Upper lobe of left lung (tissue), 6 donors: ENCODE measurements at regions not wholly inside any gene's neighbourhood (a gene's known extent, or its start where the extent isn't known, plus 50 kb on each side); places are given as distances from the start of the nearest gene placed in this dataset.

ENCODE experiments used
- ATAC-seq, 2 donors: fragments of 200-7000 bp; cut with Tn5 transposase; one replicate each; pipeline ENCODE4 v1.9.1; 2022; ENCODE audit warnings: mild to moderate bottlenecking in 2 of 2, moderate library complexity in 2 of 2; ENCODE audit not compliant: low FRiP score in 2 of 2
- DNase-seq, 2 donors: peaks; one replicate each; pipeline ENCODE4 v3.0.0-alpha.2; 2019 to 2020
- H3K27ac ChIP-seq, 4 donors: fragments of 200-600 bp; sonication (generic); one replicate each; pipeline ENCODE4 v1.5.1; 2016 to 2019
- H3K27me3 ChIP-seq, 4 donors: fragments of 200-600 bp; sonication (generic); one replicate each; pipeline ENCODE4 v1.5.1; 2017 to 2019
- H3K36me3 ChIP-seq, 4 donors: fragments of 200-600 bp; sonication (generic); one replicate each; pipeline ENCODE4 v1.5.1; 2016 to 2019
- H3K4me1 ChIP-seq, 4 donors: fragments of 200-600 bp; sonication (generic); one replicate each; pipeline ENCODE4 v1.5.1; 2018 to 2019
- H3K4me3 ChIP-seq, 4 donors: fragments of 200-600 bp; sonication (generic); one replicate each; pipeline ENCODE4 v1.5.1; 2017 to 2019; ENCODE audit warnings: mild to moderate bottlenecking in 2 of 4, moderate library complexity in 1 of 4
- H3K9me3 ChIP-seq, 4 donors: fragments of 200-600 bp; sonication (generic); one replicate each; pipeline ENCODE4 v1.5.1; 2018 to 2019
- EP300 ChIP-seq, 4 donors: sonication (generic); formaldehyde crosslinking; IDR thresholded peaks; one replicate each; pipeline ENCODE4 v1.5.1; 2017; ENCODE audit warnings: antibody characterized with exemption in 4 of 4, control low read depth in 2 of 4
- POLR2A ChIP-seq, 4 donors: fragments of 450-650 bp; IDR thresholded peaks; one replicate each; pipeline ENCODE4 v1.5.1; 2016 to 2017; ENCODE audit warnings: antibody characterized with exemption in 4 of 4, mild to moderate bottlenecking in 2 of 4
- POLR2AphosphoS5 ChIP-seq, 2 donors: sonication (generic); formaldehyde crosslinking; IDR thresholded peaks; one replicate each; pipeline ENCODE4 v1.5.1; 2017; ENCODE audit warnings: antibody characterized with exemption in 2 of 2
- WGBS, 2 donors: methylation state at CpG; one replicate each; pipeline ENCODE4 v1.1.5; 2017 to 2018; 5-methylcytosine and 5-hydroxymethylcytosine counted together
- TF ChIP-seq, protein P1 (sequence below), 6 experiments: fragments of 450-650 bp in 4 of 6; fragments of 200-600 bp in 2 of 6; sonication (generic) in 2 of 6; IDR thresholded peaks; one replicate each; pipeline ENCODE4 v1.5.1; 2016 to 2019; ENCODE audit warnings: antibody characterized with exemption in 6 of 6
- donor health status: DM: no; HTN: no; CAD: no; lungs with moderate emphysema.
- donor health status: DM: no; HTN: yes; CAD: no; lungs with severe emphysema.

- 72 to 73% methylated on average over 4 of the region's 4 CpGs for WGBS, 2 donors
- TF ChIP-seq, protein P1, sequence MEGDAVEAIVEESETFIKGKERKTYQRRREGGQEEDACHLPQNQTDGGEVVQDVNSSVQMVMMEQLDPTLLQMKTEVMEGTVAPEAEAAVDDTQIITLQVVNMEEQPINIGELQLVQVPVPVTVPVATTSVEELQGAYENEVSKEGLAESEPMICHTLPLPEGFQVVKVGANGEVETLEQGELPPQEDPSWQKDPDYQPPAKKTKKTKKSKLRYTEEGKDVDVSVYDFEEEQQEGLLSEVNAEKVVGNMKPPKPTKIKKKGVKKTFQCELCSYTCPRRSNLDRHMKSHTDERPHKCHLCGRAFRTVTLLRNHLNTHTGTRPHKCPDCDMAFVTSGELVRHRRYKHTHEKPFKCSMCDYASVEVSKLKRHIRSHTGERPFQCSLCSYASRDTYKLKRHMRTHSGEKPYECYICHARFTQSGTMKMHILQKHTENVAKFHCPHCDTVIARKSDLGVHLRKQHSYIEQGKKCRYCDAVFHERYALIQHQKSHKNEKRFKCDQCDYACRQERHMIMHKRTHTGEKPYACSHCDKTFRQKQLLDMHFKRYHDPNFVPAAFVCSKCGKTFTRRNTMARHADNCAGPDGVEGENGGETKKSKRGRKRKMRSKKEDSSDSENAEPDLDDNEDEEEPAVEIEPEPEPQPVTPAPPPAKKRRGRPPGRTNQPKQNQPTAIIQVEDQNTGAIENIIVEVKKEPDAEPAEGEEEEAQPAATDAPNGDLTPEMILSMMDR (IDR thresholded peaks at IDR 0.05) = no peak
- TF ChIP-seq POLR2A (IDR thresholded peaks at IDR 0.05) (no peak), EP300 (IDR thresholded peaks at IDR 0.05) (no peak), POLR2AphosphoS5 (IDR thresholded peaks at IDR 0.05) (no peak)
Measured at GRCh38 chrX:119337201-119337600, 61.9 kb upstream of the SLC25A43 start.

GRCh38 chrX:119340606-119341205 is 58.4 kb upstream of the SLC25A43 start:
- H3K36me3 ChIP-seq = no peaks in the 10 kb centered on the region
- no peak for DNase-seq
- H3K27ac ChIP-seq = no peak overlapping the region
- H3K27me3 ChIP-seq = no peaks in the 10 kb centered on the region
- no peak overlapping the region for H3K4me3 ChIP-seq
- no peaks in the 10 kb centered on the region for H3K4me1 ChIP-seq
- no peak for ATAC-seq
- WGBS, 2 donors = 72 to 79% methylated on average over 6 of the region's 6 CpGs
- no peaks in the 10 kb centered on the region for H3K9me3 ChIP-seq
- TF ChIP-seq, protein P1 (IDR thresholded peaks at IDR 0.05) = no peak
- no peak for TF ChIP-seq EP300 (IDR thresholded peaks at IDR 0.05)
- no peak for TF ChIP-seq POLR2A (IDR thresholded peaks at IDR 0.05)
- TF ChIP-seq POLR2AphosphoS5 (IDR thresholded peaks at IDR 0.05) = no peak

More at GRCh38 chrX:119337201-119337600, 61.9 kb upstream of the SLC25A43 start:
- H3K36me3 ChIP-seq = no peaks in the 10 kb centered on the region
- no peak for DNase-seq
- no peaks in the 10 kb centered on the region for H3K4me1 ChIP-seq
- H3K9me3 ChIP-seq = no peaks in the 10 kb centered on the region
- no peaks in the 10 kb centered on the region for H3K27me3 ChIP-seq
- H3K4me3 ChIP-seq = no peak overlapping the region
- ATAC-seq = no peak
- H3K27ac ChIP-seq = no peak overlapping the region

GRCh38 chrX:119343856-119344255 is 55.3 kb upstream of the SLC25A43 start:
- Histone ChIP-seq H3K27ac (no peak overlapping the region), H3K4me1 (no peaks in the 10 kb centered on the region), H3K36me3 (no peaks in the 10 kb centered on the region), H3K9me3 (no peaks in the 10 kb centered on the region), H3K4me3 (no peak overlapping the region), H3K27me3 (no peaks in the 10 kb centered on the region)
- ATAC-seq (no peak), DNase-seq (no peak)
- TF ChIP-seq POLR2A (IDR thresholded peaks at IDR 0.05) = no peak
- no peak for TF ChIP-seq POLR2AphosphoS5 (IDR thresholded peaks at IDR 0.05)
- TF ChIP-seq, protein P1 (IDR thresholded peaks at IDR 0.05) = no peak
- no peak for TF ChIP-seq EP300 (IDR thresholded peaks at IDR 0.05)
